HEK293 (cell line): ENCODE measurements at regions not wholly inside any gene's neighbourhood (a gene's known extent, or its start where the extent isn't known, plus 50 kb on each side); places are given as distances from the start of the nearest gene placed in this dataset.

Source experiments
- CTCF ChIA-PET: fragments of 350-600 bp; formaldehyde crosslinking; extraction: SDS; loops from one replicate; lab custom pipeline; 2021; ENCODE audit warnings: antibody characterized with exemption; lab: Yijun Ruan, JAX
- POLR2A ChIA-PET: fragments of 300-600 bp; formaldehyde crosslinking; extraction: SDS; loops from one replicate; lab custom pipeline; 2020; ENCODE audit warnings: antibody characterized with exemption, inconsistent platforms; lab: Yijun Ruan, JAX
- H3K27ac ChIP-seq: fragments of 200-500 bp; sonication (Bioruptor generic); 2 replicates; pipeline ENCODE4 v1.5.1; 2014; ENCODE audit warnings: low read depth, low read length, control low read depth, inconsistent platforms; ENCODE audit errors: extremely low read depth
- H3K36me3 ChIP-seq, 2 experiments: fragments of 200-500 bp in 1 of 2; sonication (Bioruptor generic) in 1 of 2; 1 replicate in 1 of 2; 2 replicates in 1 of 2; pipeline ENCODE4 v1.5.1; 2014 to 2017; ENCODE audit warnings: inconsistent platforms in 2 of 2, low read length in 2 of 2; ENCODE audit not compliant: control insufficient read depth in 2 of 2, insufficient read depth in 1 of 2
- H3K4me1 ChIP-seq: fragments of 200-500 bp; sonication (Bioruptor generic); 2 replicates; pipeline ENCODE4 v1.5.1; 2014; ENCODE audit warnings: mild to moderate bottlenecking, low read length, inconsistent platforms; ENCODE audit not compliant: control insufficient read depth, insufficient read depth
- H3K4me3 ChIP-seq: 2 replicates; pipeline ENCODE4 v1.5.1; 2011; ENCODE audit warnings: low read depth, mild to moderate bottlenecking, control low read depth, low read length, moderate library complexity
- H3K9me3 ChIP-seq: fragments of 200-500 bp; sonication (Bioruptor generic); 2 replicates; pipeline ENCODE4 v1.5.1; 2014; ENCODE audit warnings: low read depth, low read length, inconsistent platforms; ENCODE audit not compliant: control insufficient read depth, insufficient read depth
- GLI2 ChIP-seq: fragments of 450-650 bp; formaldehyde crosslinking; IDR thresholded peaks from 2 replicates; pipeline ENCODE4; 2017; ENCODE audit warnings: missing biosample characterization, missing genetic modification characterization, low read depth, borderline replicate concordance
- GLIS2 ChIP-seq: fragments of 450-650 bp; formaldehyde crosslinking; IDR thresholded peaks from 2 replicates; pipeline ENCODE4 v1.5.1; 2016; ENCODE audit warnings: missing biosample characterization, missing genetic modification characterization
- MEIS1 ChIP-seq: sonication (generic); formaldehyde crosslinking; IDR thresholded peaks from 2 replicates; pipeline ENCODE4 v1.8.1; 2022; ENCODE audit warnings: missing genetic modification reagents, mild to moderate bottlenecking, borderline replicate concordance
- MZF1 ChIP-seq: fragments of 450-650 bp; formaldehyde crosslinking; IDR thresholded peaks from 2 replicates; pipeline ENCODE4 v1.5.1; 2017; ENCODE audit warnings: missing biosample characterization, missing genetic modification characterization, borderline replicate concordance
- PBX3 ChIP-seq: sonication (generic); formaldehyde crosslinking; IDR thresholded peaks from 2 replicates; pipeline ENCODE4 v1.8.1; 2022; ENCODE audit warnings: mild to moderate bottlenecking, moderate library complexity, missing genetic modification reagents
- PRDM1 ChIP-seq: fragments of 450-650 bp; formaldehyde crosslinking; IDR thresholded peaks from 2 replicates; pipeline ENCODE4; 2016; ENCODE audit warnings: missing biosample characterization, missing genetic modification characterization
- SP2 ChIP-seq: fragments of 450-650 bp; formaldehyde crosslinking; IDR thresholded peaks from 2 replicates; pipeline ENCODE4 v1.5.1; 2016; ENCODE audit warnings: missing biosample characterization, missing genetic modification characterization
- SP3 ChIP-seq: fragments of 450-650 bp; formaldehyde crosslinking; IDR thresholded peaks from 2 replicates; pipeline ENCODE4 v1.5.1; 2016; ENCODE audit warnings: missing biosample characterization, missing genetic modification characterization
- ZNF19 ChIP-seq: fragments of 450-650 bp; formaldehyde crosslinking; IDR thresholded peaks from 2 replicates; pipeline ENCODE4; 2016; ENCODE audit warnings: missing biosample characterization, missing genetic modification characterization, low read depth
- ZNF223 ChIP-seq: fragments of 450-650 bp; formaldehyde crosslinking; IDR thresholded peaks from 2 replicates; pipeline ENCODE4 v1.5.1; 2016; ENCODE audit warnings: missing biosample characterization, missing genetic modification characterization
- ZNF24 ChIP-seq: fragments of 450-650 bp; formaldehyde crosslinking; IDR thresholded peaks from 2 replicates; pipeline ENCODE4 v1.5.1; 2016; ENCODE audit warnings: missing biosample characterization, missing genetic modification characterization
- ZNF280C ChIP-seq: fragments of 450-650 bp; formaldehyde crosslinking; IDR thresholded peaks from 2 replicates; pipeline ENCODE4 v1.5.1; 2016; ENCODE audit warnings: missing biosample characterization, missing genetic modification characterization
- ZNF292 ChIP-seq: fragments of 450-650 bp; formaldehyde crosslinking; IDR thresholded peaks from 2 replicates; pipeline ENCODE4 v1.5.1; 2016; ENCODE audit warnings: low read depth, missing biosample characterization, missing genetic modification characterization, borderline replicate concordance
- ZNF354C ChIP-seq: fragments of 450-650 bp; formaldehyde crosslinking; IDR thresholded peaks from 2 replicates; pipeline ENCODE4 v1.5.1; 2016; ENCODE audit warnings: missing biosample characterization, missing genetic modification characterization, low read depth, borderline replicate concordance
- ZNF366 ChIP-seq: fragments of 450-650 bp; formaldehyde crosslinking; conservative IDR thresholded peaks from 2 replicates; pipeline ENCODE4 v1.5.1; 2016; ENCODE audit warnings: missing biosample characterization, missing genetic modification characterization
- ZNF391 ChIP-seq: fragments of 450-650 bp; formaldehyde crosslinking; IDR thresholded peaks from 2 replicates; pipeline ENCODE4 v1.5.1; 2016; ENCODE audit warnings: low read depth, missing biosample characterization, missing genetic modification characterization, borderline replicate concordance
- ZNF404 ChIP-seq: fragments of 450-650 bp; formaldehyde crosslinking; IDR thresholded peaks from 2 replicates; pipeline ENCODE4 v1.5.1; 2017; ENCODE audit warnings: missing biosample characterization, missing genetic modification characterization
- ZNF449 ChIP-seq: fragments of 450-650 bp; formaldehyde crosslinking; IDR thresholded peaks from 2 replicates; pipeline ENCODE4 v1.5.1; 2017; ENCODE audit warnings: missing biosample characterization, mild to moderate bottlenecking, missing genetic modification characterization, moderate library complexity
- ZNF558 ChIP-seq: fragments of 450-650 bp; formaldehyde crosslinking; IDR thresholded peaks from 2 replicates; pipeline ENCODE4 v1.5.1; 2016; ENCODE audit warnings: missing biosample characterization, missing genetic modification characterization
- ZNF560 ChIP-seq: fragments of 450-650 bp; formaldehyde crosslinking; IDR thresholded peaks from 2 replicates; pipeline ENCODE4 v1.5.1; 2017; ENCODE audit warnings: missing biosample characterization, missing genetic modification characterization, borderline replicate concordance
- ZNF658 ChIP-seq: fragments of 450-650 bp; formaldehyde crosslinking; IDR thresholded peaks from 2 replicates; pipeline ENCODE4; 2016; ENCODE audit warnings: missing biosample characterization, missing genetic modification characterization
- ZNF670 ChIP-seq: fragments of 450-650 bp; formaldehyde crosslinking; IDR thresholded peaks from 2 replicates; pipeline ENCODE4 v1.5.1; 2016; ENCODE audit warnings: missing biosample characterization, missing genetic modification characterization, low read depth
- ZNF704 ChIP-seq: fragments of 450-650 bp; formaldehyde crosslinking; IDR thresholded peaks from 2 replicates; pipeline ENCODE4 v1.5.1; 2016; ENCODE audit warnings: missing biosample characterization, missing genetic modification characterization
- ZNF768 ChIP-seq: fragments of 450-650 bp; formaldehyde crosslinking; IDR thresholded peaks from 2 replicates; pipeline ENCODE4 v1.5.1; 2018; ENCODE audit warnings: missing biosample characterization, mild to moderate bottlenecking, missing genetic modification characterization
- ZNF792 ChIP-seq: fragments of 450-650 bp; formaldehyde crosslinking; IDR thresholded peaks from 2 replicates; pipeline ENCODE4 v1.5.1; 2016; ENCODE audit warnings: missing biosample characterization, missing genetic modification characterization
- ZNF837 ChIP-seq: fragments of 450-650 bp; formaldehyde crosslinking; IDR thresholded peaks from 2 replicates; pipeline ENCODE4 v1.5.1; 2016; ENCODE audit warnings: missing biosample characterization, missing genetic modification characterization

- CTCF ChIA-PET, result no interaction called here
- POLR2A ChIA-PET, result no interaction called here
- Histone ChIP-seq H3K36me3 (no peaks in the 10 kb centered on the region), H3K27ac (no peak overlapping the region), H3K4me1 (no peaks in the 10 kb centered on the region), H3K4me3 (no peak overlapping the region), H3K9me3 (no peaks in the 10 kb centered on the region)
- no peak for TF ChIP-seq MEIS1 (CRISPR knock-in tag)
- TF ChIP-seq ZNF391, result no peak
- TF ChIP-seq ZNF354C (tag by site-specific recombination), result no peak
- TF ChIP-seq ZNF24 (tag by site-specific recombination), result no peak
- no peak for TF ChIP-seq SP2 (tag by site-specific recombination)
- no peak for TF ChIP-seq ZNF704 (tag by site-specific recombination)
- TF ChIP-seq ZNF560 (tag by site-specific recombination), result no peak
- no peak for TF ChIP-seq ZNF19 (tag by site-specific recombination)
- no peak for TF ChIP-seq ZNF558 (tag by site-specific recombination)
- no peak for TF ChIP-seq MZF1 (tag by site-specific recombination)
- TF ChIP-seq ZNF670 (tag by site-specific recombination), result no peak
- TF ChIP-seq ZNF792 (tag by site-specific recombination), result no peak
- no peak for TF ChIP-seq ZNF366 (tag by site-specific recombination)
- no peak for TF ChIP-seq GLI2 (tag by site-specific recombination)
- TF ChIP-seq PRDM1, result no peak
- TF ChIP-seq ZNF280C, result no peak
Measured at GRCh38 chr7:17467386-17467945, 169.0 kb downstream of the AHR start.

- CTCF ChIA-PET, result no interaction called here
- no peak for TF ChIP-seq ZNF837
- TF ChIP-seq MEIS1 (CRISPR knock-in tag), result no peak
- TF ChIP-seq PBX3, result no peak
- no peak for TF ChIP-seq ZNF449 (tag by site-specific recombination)
- TF ChIP-seq ZNF292 (tag by site-specific recombination), result no peak
- TF ChIP-seq ZNF223 (tag by site-specific recombination), result no peak
- no peak for TF ChIP-seq ZNF768 (tag by site-specific recombination)
- TF ChIP-seq ZNF658 (tag by site-specific recombination), result no peak
- no peak for TF ChIP-seq GLIS2 (tag by site-specific recombination)
- no peak for TF ChIP-seq ZNF404 (tag by site-specific recombination)
- no peak for TF ChIP-seq ZNF560 (tag by site-specific recombination)
- TF ChIP-seq SP3 (tag by site-specific recombination), result no peak
- Histone ChIP-seq H3K4me1 (no peaks in the 10 kb centered on the region), H3K27ac (no peak overlapping the region), H3K4me3 (no peak overlapping the region), H3K9me3 (no peaks in the 10 kb centered on the region), H3K36me3 (no peaks in the 10 kb centered on the region)
- POLR2A ChIA-PET, result no interaction called here
Measured at GRCh38 chr7:17471325-17471724, 172.9 kb downstream of the AHR start.
